IMR-90 (cell line): ENCODE measurements at regions not wholly inside any gene's neighbourhood (a gene's known extent, or its start where the extent isn't known, plus 50 kb on each side); places are given as distances from the start of the nearest gene placed in this dataset.

ENCODE experiments used
- BHLHE40 ChIP-seq: fragments of 150-350 bp; IDR thresholded peaks from 2 replicates; pipeline ENCODE4 v1.6.1; 2016; ENCODE audit warnings: mild to moderate bottlenecking, low read depth, low read length
- CEBPB ChIP-seq: IDR thresholded peaks from 2 replicates; pipeline ENCODE4 v1.6.1; 2012; ENCODE audit warnings: low read depth, low read length, improper control_type of control experiment
- FOS ChIP-seq: fragments of 150-350 bp; IDR thresholded peaks from 2 replicates; pipeline ENCODE4 v1.6.1; 2016; ENCODE audit warnings: low read depth, low read length
- MAFK ChIP-seq: IDR thresholded peaks from 2 replicates; pipeline ENCODE4 v1.6.1; 2012; ENCODE audit warnings: low read depth, low read length, improper control_type of control experiment
- POLR2A ChIP-seq: IDR thresholded peaks from 2 replicates; pipeline ENCODE4 v1.6.1; 2012; ENCODE audit warnings: mild to moderate bottlenecking, low read depth, low read length
- RCOR1 ChIP-seq: IDR thresholded peaks from 2 replicates; pipeline ENCODE4 v1.6.1; 2012; ENCODE audit warnings: mild to moderate bottlenecking, low read length, improper control_type of control experiment; ENCODE audit not compliant: insufficient replicate concordance
- RFX5 ChIP-seq: IDR thresholded peaks from 2 replicates; pipeline ENCODE4 v1.8.0; 2012; ENCODE audit warnings: low read depth, mild to moderate bottlenecking, low read length, moderate library complexity
- SMC3 ChIP-seq: fragments of 150-350 bp; IDR thresholded peaks from 2 replicates; pipeline ENCODE4 v1.6.1; 2016; ENCODE audit warnings: low read depth, mild to moderate bottlenecking, antibody characterized with exemption, low read length, moderate library complexity
- TF ChIP-seq, protein P1 (sequence below): conservative IDR thresholded peaks from 2 replicates; pipeline ENCODE4 v1.5.1; 2012; ENCODE audit warnings: mild to moderate bottlenecking, low read depth, low read length, improper control_type of control experiment

DNA sequence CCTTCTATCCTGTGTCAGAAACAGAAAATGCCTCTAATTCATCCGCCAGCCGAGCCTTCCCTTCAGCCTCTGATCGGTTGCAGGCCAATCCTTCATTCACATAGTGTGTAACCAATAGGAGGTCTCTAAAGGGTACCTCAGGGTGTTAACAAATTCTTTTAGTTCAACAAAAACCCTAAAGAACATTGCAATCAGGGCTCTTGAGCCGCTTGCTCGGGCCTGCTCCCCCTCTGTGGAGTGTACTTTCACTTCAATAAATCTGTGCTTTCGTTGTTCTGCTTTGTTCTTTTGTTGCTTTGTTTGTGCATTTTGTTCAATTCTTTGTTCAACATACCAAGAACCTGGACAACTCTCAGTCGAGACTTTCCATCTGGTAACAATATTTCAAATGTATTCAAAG lies 366.5 kb downstream of the KCTD12 start:
- TF ChIP-seq POLR2A (no peak), MAFK (no peak), CEBPB (no peak), RCOR1 (no peak), RFX5 (no peak), FOS (no peak), SMC3 (no peak), BHLHE40 (no peak)
- TF ChIP-seq, protein P1, sequence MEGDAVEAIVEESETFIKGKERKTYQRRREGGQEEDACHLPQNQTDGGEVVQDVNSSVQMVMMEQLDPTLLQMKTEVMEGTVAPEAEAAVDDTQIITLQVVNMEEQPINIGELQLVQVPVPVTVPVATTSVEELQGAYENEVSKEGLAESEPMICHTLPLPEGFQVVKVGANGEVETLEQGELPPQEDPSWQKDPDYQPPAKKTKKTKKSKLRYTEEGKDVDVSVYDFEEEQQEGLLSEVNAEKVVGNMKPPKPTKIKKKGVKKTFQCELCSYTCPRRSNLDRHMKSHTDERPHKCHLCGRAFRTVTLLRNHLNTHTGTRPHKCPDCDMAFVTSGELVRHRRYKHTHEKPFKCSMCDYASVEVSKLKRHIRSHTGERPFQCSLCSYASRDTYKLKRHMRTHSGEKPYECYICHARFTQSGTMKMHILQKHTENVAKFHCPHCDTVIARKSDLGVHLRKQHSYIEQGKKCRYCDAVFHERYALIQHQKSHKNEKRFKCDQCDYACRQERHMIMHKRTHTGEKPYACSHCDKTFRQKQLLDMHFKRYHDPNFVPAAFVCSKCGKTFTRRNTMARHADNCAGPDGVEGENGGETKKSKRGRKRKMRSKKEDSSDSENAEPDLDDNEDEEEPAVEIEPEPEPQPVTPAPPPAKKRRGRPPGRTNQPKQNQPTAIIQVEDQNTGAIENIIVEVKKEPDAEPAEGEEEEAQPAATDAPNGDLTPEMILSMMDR = no peak
